Duodenal mucosa (tissue), 2 donors: ENCODE measurements at regions not wholly inside any gene's neighbourhood (a gene's known extent, or its start where the extent isn't known, plus 50 kb on each side); places are given as distances from the start of the nearest gene placed in this dataset.

Experiments used
- H3K27ac ChIP-seq: one replicate; pipeline ENCODE4 v1.7.0; 2013; ENCODE audit warnings: low read depth, low read length
- H3K27me3 ChIP-seq, 2 donors: one replicate each; pipeline ENCODE4 v1.7.0; 2013; ENCODE audit warnings: low read length in 2 of 2, control low read depth in 1 of 2; ENCODE audit not compliant: insufficient read depth in 2 of 2, control insufficient read depth in 1 of 2
- H3K36me3 ChIP-seq, 2 donors: one replicate each; pipeline ENCODE4 v1.7.0; 2013; ENCODE audit warnings: low read length in 2 of 2, control low read depth in 1 of 2; ENCODE audit not compliant: insufficient read depth in 2 of 2, control insufficient read depth in 1 of 2
- H3K4me1 ChIP-seq, 2 donors: one replicate each; pipeline ENCODE4 v1.7.0; 2013; ENCODE audit warnings: low read length in 2 of 2, control low read depth in 1 of 2; ENCODE audit not compliant: insufficient read depth in 2 of 2, control insufficient read depth in 1 of 2
- H3K4me3 ChIP-seq, 2 donors: one replicate each; pipeline ENCODE4 v1.7.0; 2013; ENCODE audit warnings: low read length in 2 of 2, low read depth in 1 of 2
- H3K9ac ChIP-seq, 2 donors: one replicate each; pipeline ENCODE4 v1.7.0; 2013; ENCODE audit warnings: low read length in 2 of 2, low read depth in 1 of 2
- H3K9me3 ChIP-seq, 2 donors: one replicate each; pipeline ENCODE4 v1.7.0; 2013; ENCODE audit warnings: low read length in 2 of 2, control low read depth in 1 of 2; ENCODE audit not compliant: control insufficient read depth in 1 of 2

GRCh38 chr11:116126562-116126961, 622.3 kb upstream of the CADM1 start:
- no peak overlapping the region for H3K27ac ChIP-seq
- H3K4me1 ChIP-seq: no peaks in the 10 kb centered on the region
- no peaks in the 10 kb centered on the region for H3K9me3 ChIP-seq

GRCh38 chr11:116124922-116125714, 620.9 kb upstream of the CADM1 start:
- Histone ChIP-seq H3K4me1 (no peaks in the 10 kb centered on the region), H3K27ac (no peak overlapping the region), H3K36me3 (no peaks in the 10 kb centered on the region)

More at GRCh38 chr11:116126562-116126961, 622.3 kb upstream of the CADM1 start:
- no peaks in the 10 kb centered on the region for H3K36me3 ChIP-seq
- H3K9ac ChIP-seq: no peak overlapping the region
- no peak overlapping the region for H3K4me3 ChIP-seq
- no peaks in the 10 kb centered on the region for H3K27me3 ChIP-seq

GRCh38 chr11:116123739-116124138, 619.5 kb upstream of the CADM1 start:
- Histone ChIP-seq H3K4me3 (no peak overlapping the region), H3K27ac (no peak overlapping the region), H3K27me3 (no peaks in the 10 kb centered on the region), H3K9me3 (no peaks in the 10 kb centered on the region), H3K4me1 (no peaks in the 10 kb centered on the region), H3K36me3 (no peaks in the 10 kb centered on the region), H3K9ac (no peak overlapping the region)

More at GRCh38 chr11:116124922-116125714, 620.9 kb upstream of the CADM1 start:
- H3K9ac ChIP-seq: no peak overlapping the region
- H3K27me3 ChIP-seq: no peaks in the 10 kb centered on the region
- H3K9me3 ChIP-seq: no peaks in the 10 kb centered on the region
- no peak overlapping the region for H3K4me3 ChIP-seq

- Histone ChIP-seq H3K4me3 (no peak overlapping the region), H3K4me1 (no peaks in the 10 kb centered on the region), H3K9me3 (no peaks in the 10 kb centered on the region), H3K9ac (no peak overlapping the region), H3K27me3 (peaks cover 0 to 3% of the 10 kb centered on the region in 2 donors), H3K36me3 (no peaks in the 10 kb centered on the region), H3K27ac (no peak overlapping the region)
Observed at GRCh38 chr11:116122697-116123472, 618.7 kb upstream of the CADM1 start.

GRCh38 chr11:116119158-116119557, 614.9 kb upstream of the CADM1 start:
- no peaks in the 10 kb centered on the region for H3K4me1 ChIP-seq
- H3K9ac ChIP-seq: no peak overlapping the region
- peaks cover 0 to 3% of the 10 kb centered on the region in 2 donors for H3K27me3 ChIP-seq
- H3K27ac ChIP-seq: no peak overlapping the region
- H3K36me3 ChIP-seq: no peaks in the 10 kb centered on the region
- no peak overlapping the region for H3K4me3 ChIP-seq
- no peaks in the 10 kb centered on the region for H3K9me3 ChIP-seq

GRCh38 chr11:116118138-116118470, 613.9 kb upstream of the CADM1 start:
- no peak overlapping the region for H3K27ac ChIP-seq
- no peaks in the 10 kb centered on the region for H3K36me3 ChIP-seq
- H3K4me3 ChIP-seq: no peak overlapping the region
- H3K4me1 ChIP-seq: no peaks in the 10 kb centered on the region
- peaks cover 1 to 3% of the 10 kb centered on the region in 2 donors for H3K27me3 ChIP-seq
- peaks cover 0 to 3% of the 10 kb centered on the region in 2 donors for H3K9me3 ChIP-seq
- H3K9ac ChIP-seq: no peak overlapping the region

GRCh38 chr11:116117331-116118137, 613.3 kb upstream of the CADM1 start:
- H3K27ac ChIP-seq: no peak overlapping the region
- H3K27me3 ChIP-seq: peaks cover 3 to 4% of the 10 kb centered on the region in 2 donors
- H3K9me3 ChIP-seq: peaks cover 0 to 3% of the 10 kb centered on the region in 2 donors
- H3K36me3 ChIP-seq: no peaks in the 10 kb centered on the region
- H3K9ac ChIP-seq: no peak overlapping the region
- H3K4me3 ChIP-seq: no peak overlapping the region
- H3K4me1 ChIP-seq: no peaks in the 10 kb centered on the region

GRCh38 chr11:116115801-116116200, 611.6 kb upstream of the CADM1 start:
- H3K9me3 ChIP-seq: peaks cover 0 to 3% of the 10 kb centered on the region in 2 donors
- peaks cover 3 to 4% of the 10 kb centered on the region in 2 donors for H3K27me3 ChIP-seq
- H3K36me3 ChIP-seq: no peaks in the 10 kb centered on the region
- H3K4me3 ChIP-seq: no peak overlapping the region
- no peak overlapping the region for H3K9ac ChIP-seq
- H3K4me1 ChIP-seq: no peaks in the 10 kb centered on the region
- no peak overlapping the region for H3K27ac ChIP-seq

GRCh38 chr11:116114198-116114651, 610.0 kb upstream of the CADM1 start:
- no peak overlapping the region for H3K9ac ChIP-seq
- no peak overlapping the region for H3K27ac ChIP-seq
- H3K4me1 ChIP-seq: no peaks in the 10 kb centered on the region

More at GRCh38 chr11:116114198-116114651, 610.0 kb upstream of the CADM1 start:
- H3K27me3 ChIP-seq: peaks cover 3 to 4% of the 10 kb centered on the region in 2 donors
- H3K36me3 ChIP-seq: no peaks in the 10 kb centered on the region
- H3K4me3 ChIP-seq: no peak overlapping the region
- peaks cover 0 to 3% of the 10 kb centered on the region in 2 donors for H3K9me3 ChIP-seq
